T-helper 1 cell (primary cell): ENCODE measurements at regions not wholly inside any gene's neighbourhood (a gene's known extent, or its start where the extent isn't known, plus 50 kb on each side); places are given as distances from the start of the nearest gene placed in this dataset.

Source experiments
- DNase-seq, 5 donors: peaks; one replicate each; pipeline ENCODE4 v3.0.0-alpha.2; 2012 to 2020

DNA sequence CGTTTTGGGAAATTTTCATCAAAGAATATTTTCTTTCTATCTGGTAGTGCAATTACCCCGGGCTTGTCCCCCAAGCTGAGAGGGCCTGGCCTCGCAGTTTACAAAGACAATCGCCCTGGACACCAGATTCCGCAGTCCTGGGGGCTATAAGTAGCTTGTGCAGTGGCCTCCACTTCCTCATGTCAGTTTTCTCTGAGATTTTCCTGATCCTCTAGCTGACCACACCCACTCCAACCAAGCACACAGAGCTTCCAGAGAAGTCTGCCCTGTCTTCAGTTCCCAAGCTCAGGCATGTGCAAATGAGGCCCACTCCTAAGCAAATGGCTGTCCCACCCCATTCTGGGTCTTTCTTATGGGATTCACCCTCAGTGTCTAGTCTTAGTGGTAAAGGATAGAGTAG lies 245.3 kb downstream of the MAFB start:
- DNase-seq: no peak

DNA sequence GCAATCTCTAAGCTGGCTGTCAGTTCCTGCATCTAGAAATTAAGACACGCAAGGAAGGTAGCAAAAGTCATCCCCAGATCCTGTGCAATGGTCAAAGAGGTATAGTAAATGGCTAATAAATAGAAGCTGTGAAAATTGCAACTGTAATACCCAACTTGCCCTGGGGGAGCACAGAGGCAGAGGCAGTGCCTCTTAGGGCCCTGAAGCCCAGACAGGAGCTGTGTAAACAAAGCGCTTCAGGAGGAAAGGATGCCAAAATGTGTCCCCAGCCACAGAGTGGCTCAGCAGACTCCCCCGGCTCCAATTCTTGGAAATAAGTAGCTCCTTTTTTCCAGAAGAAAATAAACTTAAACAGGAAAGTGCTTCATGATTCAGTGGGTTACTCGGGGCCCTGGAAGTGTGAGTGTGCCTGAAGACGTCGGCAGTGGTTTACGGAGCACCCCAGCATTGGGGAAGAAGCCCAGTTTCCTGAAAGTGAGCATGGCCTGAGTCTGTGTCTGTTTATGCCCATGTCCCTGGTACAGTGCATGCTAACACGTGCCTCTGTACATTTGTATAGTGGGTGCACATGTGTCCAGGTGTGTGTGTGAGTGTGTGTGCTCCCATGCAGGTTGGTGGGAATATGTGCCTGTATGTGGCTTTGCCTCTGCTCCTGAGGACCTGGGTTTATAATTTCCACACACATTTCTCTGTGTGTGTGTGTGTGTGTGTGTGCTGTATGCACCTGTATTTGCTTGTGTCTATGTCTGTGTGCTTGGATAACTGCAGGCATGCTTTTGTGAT lies 246.7 kb downstream of the MAFB start:
- no peak for DNase-seq

DNA sequence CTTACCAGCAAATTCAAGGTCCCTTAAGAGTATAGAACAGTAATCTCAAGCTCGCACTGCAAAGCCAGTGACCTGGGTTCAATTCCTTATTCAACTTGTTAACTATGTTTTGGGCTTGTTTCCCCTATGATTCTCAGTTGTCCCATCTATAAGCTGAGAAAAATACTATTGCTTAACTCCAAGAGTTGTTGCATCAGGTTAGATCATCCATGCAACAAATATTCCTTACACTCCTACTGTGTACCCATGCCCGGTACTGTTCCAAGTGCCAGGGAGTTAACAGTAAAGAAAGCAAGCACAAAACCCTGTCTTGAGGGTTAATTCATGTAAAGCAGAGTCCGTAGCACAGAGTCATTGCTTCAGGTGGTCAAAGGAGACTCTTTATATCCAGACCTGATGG lies 247.3 kb downstream of the MAFB start:
- DNase-seq: no peak

DNA sequence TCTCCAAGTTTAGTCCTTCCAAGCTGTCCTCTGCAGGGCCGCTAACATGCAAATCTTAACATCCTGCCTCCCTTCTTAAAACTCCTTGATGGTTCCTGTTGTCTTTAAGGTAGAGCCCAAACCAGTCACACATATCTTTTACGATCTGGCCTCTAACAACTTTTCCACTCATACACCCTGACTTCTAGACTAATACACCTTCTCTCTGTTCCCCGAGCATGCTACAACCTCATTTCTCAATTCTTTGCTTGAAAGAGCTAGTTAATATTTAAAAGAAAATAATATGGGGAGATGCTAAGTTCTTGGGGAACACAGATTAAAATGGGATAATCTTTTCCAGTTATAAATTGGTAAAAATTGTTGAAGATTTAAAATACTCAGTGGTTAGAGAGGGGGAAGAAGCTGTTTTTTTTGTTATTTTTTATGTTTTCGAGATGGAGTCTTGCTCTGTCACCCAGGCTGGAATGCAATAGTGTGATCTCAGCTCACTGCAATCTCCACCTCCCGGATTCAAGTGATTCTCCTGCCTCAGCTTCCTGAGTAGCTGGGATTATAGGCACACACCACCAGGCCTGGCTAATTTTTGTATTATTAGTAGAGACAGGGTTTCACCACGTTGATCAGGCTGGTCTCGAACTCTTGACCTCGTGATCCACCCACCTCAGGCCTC lies 250.7 kb downstream of the MAFB start:
- DNase-seq: no peak

DNA sequence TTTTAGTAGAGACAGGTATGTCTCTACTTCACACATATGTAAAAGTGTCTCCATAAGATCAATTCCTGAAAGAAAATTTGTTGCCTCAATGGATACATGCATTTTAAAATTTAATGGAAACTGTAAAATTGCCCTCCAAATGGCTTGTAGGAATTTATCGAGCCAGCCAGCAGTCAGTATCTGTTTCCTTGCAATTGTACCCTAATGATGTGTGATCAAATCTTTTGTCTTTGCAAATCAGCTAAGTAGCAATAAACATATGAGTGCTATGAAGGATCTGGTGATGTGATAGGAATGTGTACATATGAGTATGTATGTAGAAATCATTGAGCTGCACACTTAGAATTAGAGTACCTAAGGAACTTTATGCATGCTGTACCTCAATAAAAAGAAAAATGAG lies 253.0 kb downstream of the MAFB start:
- DNase-seq: no peak

DNA sequence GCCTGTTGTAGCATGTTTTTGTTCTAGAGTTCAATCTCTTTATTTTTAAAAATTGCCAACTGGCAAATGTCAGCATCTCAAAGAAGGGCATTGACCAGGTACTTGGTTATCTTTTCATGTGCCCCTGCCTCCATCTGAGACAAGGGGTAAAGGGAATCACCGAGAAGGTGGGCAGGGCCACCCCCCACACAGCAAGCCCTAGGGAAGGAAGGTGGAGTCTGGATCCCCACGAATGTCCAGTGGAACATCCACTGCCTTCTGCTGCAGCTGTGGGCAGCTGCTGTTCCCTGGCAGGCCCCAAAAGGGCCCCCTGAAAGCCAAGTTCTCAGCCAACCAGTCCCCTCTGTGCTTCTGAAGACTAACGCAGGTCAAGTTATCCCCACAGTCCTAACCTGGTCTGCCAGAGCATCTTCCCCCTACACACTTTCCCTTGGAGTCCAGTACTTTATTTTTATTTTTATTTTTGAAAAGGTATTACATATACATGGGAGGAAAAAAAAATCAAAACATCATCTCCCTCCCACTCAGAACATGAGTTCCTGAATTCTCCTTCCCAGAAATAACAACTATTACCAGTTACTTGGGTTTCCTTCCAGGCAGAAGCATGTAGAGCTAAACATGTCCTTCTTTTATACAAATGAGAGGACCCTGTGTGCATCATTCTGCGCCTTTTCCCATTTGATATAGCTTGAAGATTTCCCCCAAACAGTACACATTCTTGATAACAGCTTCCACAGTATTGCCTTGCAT lies 253.7 kb downstream of the MAFB start:
- DNase-seq: no peak

DNA sequence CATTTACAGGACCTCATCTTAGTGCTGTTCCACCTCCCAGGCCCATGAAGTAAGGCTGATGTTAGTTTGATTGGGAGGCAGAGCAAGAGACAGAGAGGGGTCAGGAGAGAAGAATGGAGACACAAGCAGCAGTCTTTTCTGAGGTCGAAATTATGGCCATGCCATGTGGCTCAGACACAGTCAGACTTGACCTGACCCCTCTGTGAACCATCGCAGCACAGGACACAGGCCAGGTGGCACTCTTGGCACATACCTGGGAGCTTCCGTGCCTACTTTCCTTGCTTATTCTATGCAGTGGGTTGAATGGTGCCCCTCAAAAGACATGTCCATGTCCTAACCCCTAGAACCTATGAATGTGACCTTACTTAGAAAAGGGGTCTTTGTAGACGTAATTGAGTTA lies 254.9 kb downstream of the MAFB start:
- no peak for DNase-seq

DNA sequence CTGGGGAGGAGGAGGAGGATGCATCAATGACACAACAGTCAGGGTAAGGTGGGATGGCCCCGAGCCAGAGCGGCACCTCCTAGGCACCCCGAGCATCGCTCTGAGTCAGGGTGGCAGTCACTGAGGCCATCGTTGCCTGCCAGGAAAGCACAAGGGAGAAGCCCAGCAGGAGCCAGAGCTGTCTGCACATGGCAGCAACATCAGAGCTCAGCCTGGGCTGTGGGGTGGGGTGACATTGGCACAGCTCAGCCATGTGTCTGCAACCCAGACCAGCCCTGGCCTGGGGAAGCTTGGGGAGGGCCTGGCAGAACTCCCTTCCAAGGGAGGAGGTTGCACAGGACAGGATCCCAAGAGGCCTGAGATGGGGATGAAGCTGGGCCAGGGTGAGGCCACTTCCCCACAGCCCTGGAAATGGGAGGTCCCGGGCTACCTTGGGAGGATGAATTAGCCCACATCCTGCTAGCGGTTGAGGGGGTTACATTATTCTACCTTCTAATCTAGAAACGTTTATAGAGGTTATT lies 255.6 kb downstream of the MAFB start:
- DNase-seq: no peak

DNA sequence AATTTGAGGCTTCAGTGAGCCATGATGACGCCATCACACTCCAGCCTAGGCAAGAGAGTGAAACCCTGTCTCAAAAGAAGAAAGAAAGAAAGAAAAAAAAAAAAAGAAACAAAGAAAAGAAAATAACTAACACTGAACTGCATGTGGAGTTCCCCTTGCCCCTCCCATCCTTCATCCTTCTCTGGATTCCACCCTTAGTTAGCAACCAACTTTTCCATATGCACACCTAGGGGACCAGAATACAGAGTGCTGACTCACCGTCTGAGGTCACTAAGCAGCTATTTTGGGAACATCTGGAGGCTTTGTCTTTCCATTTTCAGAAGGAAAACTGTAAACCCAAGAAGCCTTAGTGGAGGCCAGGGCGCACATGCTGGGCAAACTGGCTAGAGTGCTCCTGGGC lies 257.4 kb downstream of the MAFB start:
- DNase-seq: no peak

DNA sequence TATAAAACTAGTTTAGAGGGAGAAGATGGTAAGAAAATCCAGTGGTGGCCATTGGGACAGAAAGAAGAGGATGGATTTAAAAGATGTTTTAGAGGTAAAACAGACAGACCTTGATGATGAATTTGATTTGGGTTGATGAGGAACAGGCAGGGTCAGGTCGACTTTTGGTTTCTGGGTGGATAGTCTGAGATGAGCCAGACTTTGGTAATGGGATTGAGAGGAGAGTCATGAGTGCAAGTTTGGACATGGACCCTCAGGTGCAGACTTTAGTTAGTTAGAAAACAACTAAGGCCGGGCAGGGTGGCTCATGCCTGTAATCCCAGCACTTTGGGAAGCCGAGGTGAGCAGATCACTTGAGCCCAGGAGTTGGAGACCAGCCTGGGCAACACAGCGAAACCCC lies 257.9 kb downstream of the MAFB start:
- no peak for DNase-seq

DNA sequence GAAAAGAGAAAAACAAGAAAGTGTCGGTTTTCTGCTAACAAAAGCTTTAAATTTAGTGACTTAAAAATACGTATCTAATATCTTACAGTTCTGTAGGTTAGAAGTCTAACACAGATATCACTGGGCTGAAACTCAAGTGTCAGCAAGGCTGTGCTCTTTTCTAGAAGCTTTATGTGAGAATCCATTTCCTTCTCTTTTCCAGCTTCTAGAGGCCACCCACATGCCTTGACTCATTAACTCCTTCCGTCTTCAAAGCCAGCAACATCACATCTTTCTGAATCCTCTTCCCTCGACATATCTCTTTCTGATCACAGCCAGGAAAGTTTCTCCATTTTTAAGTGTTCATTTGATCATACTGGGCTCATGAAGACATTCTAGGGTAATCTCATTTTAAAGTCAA lies 262.0 kb downstream of the MAFB start:
- DNase-seq: no peak

DNA sequence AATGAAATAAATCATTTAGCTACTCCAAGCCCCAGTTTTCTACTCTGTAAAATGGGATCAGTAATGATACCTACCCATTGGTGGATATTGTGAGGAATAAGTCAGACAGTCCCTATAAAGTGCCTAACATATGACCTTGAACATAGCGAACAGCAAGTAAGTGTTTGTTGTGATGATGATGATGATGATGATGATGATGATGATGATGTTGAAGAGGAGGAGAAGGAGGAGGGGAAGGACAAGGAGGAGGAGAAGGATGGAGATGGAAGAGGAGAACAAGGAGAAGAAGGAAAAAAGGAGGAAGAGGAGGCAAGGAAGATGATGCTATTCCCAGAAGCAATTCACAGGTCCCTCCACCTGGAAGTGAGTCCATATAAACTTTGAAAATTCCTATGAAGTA lies 264.3 kb downstream of the MAFB start:
- no peak for DNase-seq

DNA sequence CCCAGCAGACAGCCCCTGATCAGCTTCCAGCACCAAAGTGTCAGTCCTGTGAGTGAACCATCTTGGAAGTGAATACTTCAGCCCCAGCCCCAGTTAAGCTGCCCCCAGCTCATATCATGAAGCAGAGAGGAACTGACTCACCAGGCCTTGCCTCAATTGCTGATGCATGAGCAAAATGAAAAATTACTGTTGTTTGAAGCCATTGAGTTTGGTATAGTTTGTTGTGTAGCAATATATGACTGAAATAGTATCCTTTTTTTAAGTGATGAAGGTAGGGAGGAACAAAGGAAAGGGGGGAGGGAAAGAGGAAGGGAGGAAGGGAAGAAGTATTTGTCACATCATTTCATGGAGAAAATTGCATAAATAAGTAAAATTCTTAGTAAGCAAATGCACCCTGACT lies 266.4 kb downstream of the MAFB start:
- no peak for DNase-seq

DNA sequence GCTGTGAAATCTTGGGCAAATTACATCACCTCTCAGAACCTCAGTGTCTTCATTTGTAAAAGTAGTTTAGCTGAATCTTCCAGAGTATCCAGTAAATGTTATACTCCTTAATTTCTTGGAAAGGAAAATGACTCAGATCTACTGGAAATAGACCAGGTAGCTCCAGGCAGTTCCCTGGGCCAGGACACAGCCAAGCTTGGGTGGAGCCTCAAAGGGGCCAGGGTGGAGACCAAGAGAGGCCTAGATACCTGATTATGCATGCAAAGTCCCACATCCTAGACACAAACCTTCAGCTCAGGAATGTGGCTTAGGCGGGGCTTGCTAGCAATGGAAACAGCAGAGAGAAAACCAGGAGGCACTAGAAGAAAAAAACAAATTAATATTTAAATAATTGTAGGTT lies 272.8 kb downstream of the MAFB start:
- no peak for DNase-seq

DNA sequence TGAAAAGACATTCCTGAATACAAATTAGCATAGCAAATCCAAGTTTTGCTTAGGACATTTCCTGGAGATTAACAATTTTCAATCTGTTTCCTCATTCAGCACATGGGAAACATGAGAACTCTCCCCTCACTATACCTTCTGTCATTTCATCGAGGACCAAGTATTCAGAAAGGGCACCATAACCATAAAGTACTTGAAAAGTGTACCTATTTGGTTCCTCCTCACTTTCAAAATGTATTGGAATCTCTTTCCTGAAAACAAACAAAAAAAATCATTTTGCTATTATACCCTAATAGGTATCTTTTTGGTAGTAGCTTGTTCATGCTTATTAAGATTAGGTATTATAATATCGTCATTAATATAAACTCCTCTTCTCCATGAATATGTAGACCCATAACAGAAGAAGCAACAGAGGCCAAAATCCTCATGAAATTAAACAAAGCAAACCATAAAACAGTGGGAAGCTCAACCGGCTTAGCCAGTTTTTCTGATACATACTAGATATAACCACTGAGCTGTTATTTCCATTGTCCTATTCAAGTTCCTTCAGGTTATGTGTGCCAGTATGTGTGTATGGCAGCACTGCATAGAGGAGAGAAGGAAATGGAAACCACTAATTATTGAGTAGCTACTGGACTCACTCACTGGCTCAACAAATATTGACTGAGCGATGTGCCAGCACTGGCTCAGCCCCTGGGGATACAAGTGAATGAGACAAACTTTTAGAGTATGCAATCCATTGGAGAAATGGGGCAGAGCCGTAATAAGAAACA lies 274.0 kb downstream of the MAFB start:
- no peak for DNase-seq

DNA sequence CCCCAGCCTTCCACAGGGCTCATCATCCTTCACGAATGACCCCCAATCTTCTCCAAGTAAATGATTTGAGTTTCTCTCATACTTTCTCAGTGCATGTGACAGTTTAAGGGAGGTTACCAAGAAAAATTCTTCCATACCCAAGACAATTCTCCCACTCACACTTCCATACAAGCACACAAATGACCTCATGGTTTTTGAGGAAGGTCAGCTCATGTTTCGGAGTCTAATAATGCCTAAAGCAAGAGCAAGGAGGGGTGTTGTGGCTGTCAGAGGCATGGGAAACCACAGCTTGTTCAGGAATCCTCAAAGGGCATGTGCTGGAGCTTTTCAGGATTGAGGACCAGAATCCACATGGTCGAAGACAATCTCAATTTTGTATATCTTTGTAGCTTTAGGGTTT lies 279.0 kb downstream of the MAFB start:
- no peak for DNase-seq

DNA sequence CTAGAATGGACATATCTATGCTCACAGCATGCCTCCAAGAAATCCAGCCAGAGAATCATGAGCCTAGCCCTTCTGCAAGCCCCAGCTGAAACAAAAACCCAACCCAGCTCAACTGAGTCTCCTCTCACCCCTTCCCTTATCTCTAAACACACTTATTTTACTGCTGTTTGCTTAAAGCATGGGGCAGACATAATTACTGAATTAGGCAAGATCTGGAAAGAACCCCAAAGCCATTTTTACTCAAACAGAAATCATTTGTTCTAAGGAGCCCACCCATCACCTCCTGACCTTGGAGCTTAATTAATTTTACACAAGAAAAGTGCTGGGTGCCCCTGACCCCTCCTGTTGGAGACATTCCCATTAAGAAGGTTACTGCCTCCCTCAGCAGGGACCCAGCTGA lies 291.6 kb downstream of the MAFB start:
- DNase-seq: no peak

DNA sequence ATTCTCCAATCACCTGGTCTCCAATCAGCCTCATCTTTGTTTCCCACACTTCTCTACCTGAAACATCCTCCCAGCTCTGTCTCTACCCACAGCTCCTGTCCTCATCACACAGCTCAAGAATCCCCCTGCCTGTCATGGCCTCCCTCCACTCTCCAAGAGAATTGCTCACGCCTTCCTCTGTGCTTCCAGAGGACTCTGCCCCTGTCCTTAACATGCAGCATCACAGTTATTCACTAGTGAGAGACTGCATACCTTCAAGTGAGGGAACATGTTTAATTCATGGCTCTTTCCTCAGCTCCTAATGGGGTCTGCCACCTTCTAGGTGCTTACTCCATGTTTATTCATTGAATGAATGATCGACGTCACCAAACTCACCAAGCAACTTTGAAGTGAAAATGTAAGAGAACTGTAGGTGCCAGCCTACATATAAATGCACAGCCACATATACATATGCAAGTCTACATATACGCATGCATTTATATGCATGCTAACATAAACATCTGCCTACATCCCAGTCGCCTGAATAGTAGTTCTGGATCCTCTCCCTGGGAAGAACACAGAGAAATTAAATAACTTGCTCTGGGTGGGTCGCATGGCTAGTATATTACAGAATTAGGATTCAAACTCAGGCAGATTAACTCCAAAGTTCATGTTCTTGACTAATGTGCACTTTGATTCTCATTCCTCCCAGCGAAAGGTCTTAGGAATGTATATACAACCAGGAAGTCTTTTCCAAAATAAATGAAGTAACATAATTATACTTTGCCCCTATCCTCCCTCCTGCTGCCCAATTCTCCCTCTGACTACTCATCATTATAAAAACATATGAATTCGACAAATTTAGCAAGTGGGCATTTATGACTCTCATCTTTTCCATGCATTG lies 295.6 kb downstream of the MAFB start:
- no peak for DNase-seq

DNA sequence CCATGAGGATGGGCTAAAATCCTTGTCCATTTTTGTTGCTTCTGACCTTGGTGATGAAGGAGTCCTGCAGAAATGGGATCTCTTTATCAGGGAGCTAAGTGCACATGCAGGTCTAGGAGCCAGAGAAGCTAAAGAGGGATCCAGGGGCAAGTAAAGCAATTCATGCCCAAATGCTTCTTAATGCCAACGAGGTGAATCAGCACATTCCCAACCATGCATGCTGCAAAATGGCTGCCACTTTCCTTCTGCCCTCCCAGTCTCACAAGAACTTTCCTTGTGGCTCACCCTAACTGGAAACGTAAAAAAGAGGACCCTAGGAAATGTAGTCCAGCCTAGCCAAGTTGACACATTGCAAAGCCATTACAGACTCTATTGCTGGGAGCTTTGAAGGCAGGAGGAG lies 298.4 kb downstream of the MAFB start:
- DNase-seq: no peak

DNA sequence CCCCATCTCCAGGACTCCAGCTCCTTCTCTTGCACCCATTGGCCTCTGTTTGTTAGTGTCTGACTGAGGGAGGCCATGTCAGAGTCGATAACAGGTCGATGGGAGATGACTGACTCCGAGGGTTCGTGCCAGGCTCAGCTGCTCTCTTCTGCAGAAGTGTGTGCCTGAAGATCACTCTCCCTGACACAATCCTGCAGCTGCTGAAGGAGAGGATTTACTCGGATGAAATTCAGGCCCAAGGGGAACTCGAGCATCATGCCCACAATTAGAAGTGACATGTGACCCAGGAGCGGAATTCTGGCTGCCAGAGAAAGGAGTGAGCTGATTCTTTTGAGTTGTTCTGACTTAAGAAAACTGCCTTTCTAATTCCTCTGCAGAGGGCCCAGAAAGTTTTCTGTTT lies 318.2 kb downstream of the MAFB start:
- no peak for DNase-seq

DNA sequence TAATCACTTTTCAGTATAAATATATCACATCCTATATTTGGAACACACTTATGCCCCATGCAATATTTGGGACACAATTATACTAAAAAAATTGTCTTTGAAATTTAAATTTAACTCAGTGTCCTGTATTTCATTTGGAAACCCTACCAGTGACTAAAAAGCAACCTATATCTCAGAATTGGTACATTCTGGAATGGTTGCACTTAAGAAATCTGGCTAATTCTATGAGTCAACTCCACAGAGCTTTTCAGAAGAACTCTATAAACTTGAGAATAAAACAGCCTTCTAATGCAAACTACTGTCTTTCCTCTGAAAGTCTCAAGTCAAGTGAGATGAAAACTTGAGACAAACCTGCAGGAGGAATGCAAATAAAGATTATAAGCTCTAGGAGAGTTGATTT lies 320.2 kb downstream of the MAFB start:
- DNase-seq: no peak

DNA sequence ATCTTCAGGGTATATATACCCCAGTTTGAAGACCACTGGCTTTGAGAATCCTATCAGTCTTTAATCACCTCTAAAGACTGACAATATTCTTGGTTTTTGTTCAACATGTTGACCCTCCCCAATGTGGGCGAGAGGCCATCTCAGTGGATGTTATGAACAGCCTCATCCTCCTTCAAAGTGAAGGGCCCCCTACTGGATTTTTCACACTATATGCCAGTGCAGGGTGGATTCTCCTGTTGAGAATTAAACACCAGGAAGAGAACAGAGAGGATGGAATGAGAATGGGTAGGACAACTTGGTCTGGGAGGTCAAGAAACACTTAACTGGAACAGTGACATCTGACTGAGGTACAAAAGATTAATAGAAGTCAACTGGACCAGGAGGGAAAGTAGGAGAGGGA lies 327.1 kb downstream of the MAFB start:
- DNase-seq: no peak
